ENCODE measurements at regions not wholly inside any gene's neighbourhood (a gene's known extent, or its start where the extent isn't known, plus 50 kb on each side); places are given as distances from the start of the nearest gene placed in this dataset.
A peak's percentile ranks its signal among the peaks of the same experiment; 100 is the strongest.

GRCh38 chr17:77369544-77369971 lies 228.8 kb downstream of the SEC14L1 start:
- POLR2A ChIA-PET, result no interaction called here
- TF ChIP-seq CTCF (IDR thresholded peaks at IDR 0.05; ENCODE audit: low read depth, low read length), result no peak
- no peak overlapping the region for H3K4me3 ChIP-seq (ENCODE audit: low read depth, low read length)
- peaks cover 4% of the 10 kb centered on the region; the same call in 1 of the 2 replicates for H3K9me3 ChIP-seq (ENCODE audit: control insufficient read depth, insufficient read depth, low read length)
- no peaks in the 10 kb centered on the region for H3K27me3 ChIP-seq (ENCODE audit: control insufficient read depth, insufficient read depth, low read length)
- DNase-seq (ENCODE audit: low read depth, low spot score), result no peak
- H3K27ac ChIP-seq (ENCODE audit: low read depth, low read length), result no peak overlapping the region
- CTCF ChIA-PET, result interaction anchor here (0.8 kb wide), 1 partner anchor 60 kb away, joined by 3 read pairs; no protein-coding TSS in a partner anchor

GRCh38 chr17:77370586-77370985 lies 229.8 kb downstream of the SEC14L1 start:
- ChIA-PET CTCF (interaction anchor here (0.8 kb wide), 1 partner anchor 59 kb away, joined by 3 read pairs; no protein-coding TSS in a partner anchor), POLR2A (interaction anchor here (1.0 kb wide), 1 partner anchor 12 kb away, joined by 5 read pairs; no protein-coding TSS in a partner anchor)
- no peak for DNase-seq (ENCODE audit: low read depth, low spot score)
- Histone ChIP-seq H3K27me3 (ENCODE audit: control insufficient read depth, insufficient read depth, low read length) (no peaks in the 10 kb centered on the region), H3K9me3 (ENCODE audit: control insufficient read depth, insufficient read depth, low read length) (peaks cover 4% of the 10 kb centered on the region; the same call in 1 of the 2 replicates), H3K4me3 (ENCODE audit: low read depth, low read length) (no peak overlapping the region), H3K27ac (ENCODE audit: low read depth, low read length) (no peak overlapping the region)
- no peak for TF ChIP-seq CTCF (IDR thresholded peaks at IDR 0.05; ENCODE audit: low read depth, low read length)

GRCh38 chr17:77371117-77371887 lies 230.5 kb downstream of the SEC14L1 start:
- peaks cover 4% of the 10 kb centered on the region; the same call in 1 of the 2 replicates for H3K9me3 ChIP-seq (ENCODE audit: control insufficient read depth, insufficient read depth, low read length)
- no peak for DNase-seq (ENCODE audit: low read depth, low spot score)
- ChIA-PET POLR2A (interaction anchor here (1.0 kb wide), 1 partner anchor 11 kb away, joined by 5 read pairs; no protein-coding TSS in a partner anchor), CTCF (no interaction called here)
- no peaks in the 10 kb centered on the region for H3K27me3 ChIP-seq (ENCODE audit: control insufficient read depth, insufficient read depth, low read length)
- H3K27ac ChIP-seq (ENCODE audit: low read depth, low read length), result peak overlapping the region; percentile 49
- H3K4me3 ChIP-seq (ENCODE audit: low read depth, low read length), result no peak overlapping the region
- no peak for TF ChIP-seq CTCF (IDR thresholded peaks at IDR 0.05; ENCODE audit: low read depth, low read length)

GRCh38 chr17:77371888-77372443 lies 231.2 kb downstream of the SEC14L1 start:
- Histone ChIP-seq H3K4me3 (ENCODE audit: low read depth, low read length) (peak overlapping the region; percentile 91), H3K27ac (ENCODE audit: low read depth, low read length) (peak overlapping the region; percentile 49), H3K9me3 (ENCODE audit: control insufficient read depth, insufficient read depth, low read length) (peaks cover 4% of the 10 kb centered on the region; the same call in 1 of the 2 replicates), H3K27me3 (ENCODE audit: control insufficient read depth, insufficient read depth, low read length) (no peaks in the 10 kb centered on the region)
- ChIA-PET CTCF (interaction anchor here (0.6 kb wide), 1 partner anchor 12 kb away, joined by 3 read pairs; no protein-coding TSS in a partner anchor), POLR2A (interaction anchor here (0.6 kb wide), 3 partner anchors 9 to 49 kb away, joined by 3 to 4 read pairs (median 4); no protein-coding TSS in a partner anchor)
- DNase-seq (ENCODE audit: low read depth, low spot score), result no peak
- no peak for TF ChIP-seq CTCF (IDR thresholded peaks at IDR 0.05; ENCODE audit: low read depth, low read length)
